Osteoblast (primary cell): ENCODE measurements at regions not wholly inside any gene's neighbourhood (a gene's known extent, or its start where the extent isn't known, plus 50 kb on each side); places are given as distances from the start of the nearest gene placed in this dataset.

ENCODE experiments used
- DNase-seq: peaks from one replicate; pipeline ENCODE4 v3.0.0; 2011; ENCODE audit warnings: low spot score, mixed read lengths; ENCODE audit not compliant: insufficient read length; ENCODE audit errors: missing footprints
- H2AFZ ChIP-seq: 2 replicates; pipeline ENCODE4 v1.6.0; 2011; ENCODE audit warnings: mild to moderate bottlenecking, low read length
- H3K27ac ChIP-seq: 2 replicates; pipeline ENCODE4 v1.5.1; 2011; ENCODE audit warnings: mild to moderate bottlenecking, low read depth, low read length, moderate library complexity
- H3K27me3 ChIP-seq: 2 replicates; pipeline ENCODE4 v1.6.0; 2012; ENCODE audit warnings: mild to moderate bottlenecking, control low read depth, inconsistent platforms, low read length, moderate library complexity; ENCODE audit not compliant: insufficient read depth
- H3K36me3 ChIP-seq: 2 replicates; pipeline ENCODE4 v1.5.1; 2011; ENCODE audit warnings: mild to moderate bottlenecking, low read length, control low read depth, moderate library complexity; ENCODE audit not compliant: insufficient read depth
- H3K4me1 ChIP-seq: 2 replicates; pipeline ENCODE4 v1.5.1; 2011; ENCODE audit warnings: mild to moderate bottlenecking, low read length, control low read depth, moderate library complexity; ENCODE audit not compliant: insufficient read depth
- H3K4me2 ChIP-seq: 2 replicates; pipeline ENCODE4 v1.6.0; 2011; ENCODE audit warnings: mild to moderate bottlenecking, low read length; ENCODE audit not compliant: insufficient read depth
- H3K4me3 ChIP-seq: fragments of 200-600 bp; sonication (generic); 3 replicates; pipeline ENCODE4 v1.5.1; 2012; ENCODE audit warnings: mild to moderate bottlenecking, low read length, inconsistent platforms; ENCODE audit not compliant: insufficient read depth
- H3K79me2 ChIP-seq: 2 replicates; pipeline ENCODE4 v1.6.0; 2012; ENCODE audit warnings: mild to moderate bottlenecking, low read length, control low read depth, inconsistent platforms; ENCODE audit not compliant: insufficient read depth
- H3K9me3 ChIP-seq: 2 replicates; pipeline ENCODE4 v1.5.1; 2011; ENCODE audit warnings: low read depth, low read length, control low read depth
- H4K20me1 ChIP-seq: 2 replicates; pipeline ENCODE4 v1.6.0; 2012; ENCODE audit warnings: mild to moderate bottlenecking, low read length, control low read depth; ENCODE audit not compliant: insufficient read depth
- TF ChIP-seq, protein P1 (sequence below): IDR thresholded peaks from 2 replicates; pipeline ENCODE4 v1.5.1; 2011; ENCODE audit warnings: mild to moderate bottlenecking, low read depth, low read length, moderate library complexity; ENCODE audit errors: extremely low read depth

DNA sequence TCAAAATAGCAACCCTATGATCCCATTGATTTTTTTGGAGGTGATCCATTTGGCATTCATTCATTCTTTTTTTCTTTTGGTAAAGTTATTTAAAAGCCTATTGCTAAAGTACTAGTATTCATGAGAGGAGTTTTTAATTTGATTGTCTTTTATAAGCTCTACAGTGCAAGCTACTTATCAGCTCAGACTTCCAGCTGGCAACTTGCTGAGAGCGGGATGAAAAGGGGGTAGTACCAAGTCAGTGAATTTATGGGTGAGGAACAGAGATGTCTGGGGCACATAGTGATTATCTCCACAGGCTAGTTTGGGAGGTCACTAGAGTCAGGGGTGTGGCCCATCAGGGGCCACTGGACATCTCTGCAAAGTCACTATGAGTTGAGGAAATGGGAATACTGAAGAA is 202.4 kb downstream of the PIK3C3 start:
- Histone ChIP-seq H3K79me2 (no peaks in the 10 kb centered on the region), H3K36me3 (no peaks in the 10 kb centered on the region), H3K9me3 (no peaks in the 10 kb centered on the region), H2AFZ (no peak overlapping the region), H3K27ac (no peak overlapping the region), H3K4me3 (no peak overlapping the region), H3K4me2 (no peak overlapping the region), H3K4me1 (no peaks in the 10 kb centered on the region), H3K27me3 (no peaks in the 10 kb centered on the region), H4K20me1 (no peaks in the 10 kb centered on the region)
- TF ChIP-seq, protein P1, sequence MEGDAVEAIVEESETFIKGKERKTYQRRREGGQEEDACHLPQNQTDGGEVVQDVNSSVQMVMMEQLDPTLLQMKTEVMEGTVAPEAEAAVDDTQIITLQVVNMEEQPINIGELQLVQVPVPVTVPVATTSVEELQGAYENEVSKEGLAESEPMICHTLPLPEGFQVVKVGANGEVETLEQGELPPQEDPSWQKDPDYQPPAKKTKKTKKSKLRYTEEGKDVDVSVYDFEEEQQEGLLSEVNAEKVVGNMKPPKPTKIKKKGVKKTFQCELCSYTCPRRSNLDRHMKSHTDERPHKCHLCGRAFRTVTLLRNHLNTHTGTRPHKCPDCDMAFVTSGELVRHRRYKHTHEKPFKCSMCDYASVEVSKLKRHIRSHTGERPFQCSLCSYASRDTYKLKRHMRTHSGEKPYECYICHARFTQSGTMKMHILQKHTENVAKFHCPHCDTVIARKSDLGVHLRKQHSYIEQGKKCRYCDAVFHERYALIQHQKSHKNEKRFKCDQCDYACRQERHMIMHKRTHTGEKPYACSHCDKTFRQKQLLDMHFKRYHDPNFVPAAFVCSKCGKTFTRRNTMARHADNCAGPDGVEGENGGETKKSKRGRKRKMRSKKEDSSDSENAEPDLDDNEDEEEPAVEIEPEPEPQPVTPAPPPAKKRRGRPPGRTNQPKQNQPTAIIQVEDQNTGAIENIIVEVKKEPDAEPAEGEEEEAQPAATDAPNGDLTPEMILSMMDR: no peak
- no peak for DNase-seq

- Histone ChIP-seq H3K27me3 (no peaks in the 10 kb centered on the region), H4K20me1 (no peaks in the 10 kb centered on the region), H3K4me2 (no peak overlapping the region), H2AFZ (no peak overlapping the region), H3K79me2 (no peaks in the 10 kb centered on the region), H3K4me1 (no peaks in the 10 kb centered on the region), H3K4me3 (no peak overlapping the region), H3K36me3 (no peaks in the 10 kb centered on the region), H3K27ac (no peak overlapping the region), H3K9me3 (no peaks in the 10 kb centered on the region)
- TF ChIP-seq, protein P1: no peak
- no peak for DNase-seq
Observed at GRCh38 chr18:42157878-42158277, 202.8 kb downstream of the PIK3C3 start.

DNA sequence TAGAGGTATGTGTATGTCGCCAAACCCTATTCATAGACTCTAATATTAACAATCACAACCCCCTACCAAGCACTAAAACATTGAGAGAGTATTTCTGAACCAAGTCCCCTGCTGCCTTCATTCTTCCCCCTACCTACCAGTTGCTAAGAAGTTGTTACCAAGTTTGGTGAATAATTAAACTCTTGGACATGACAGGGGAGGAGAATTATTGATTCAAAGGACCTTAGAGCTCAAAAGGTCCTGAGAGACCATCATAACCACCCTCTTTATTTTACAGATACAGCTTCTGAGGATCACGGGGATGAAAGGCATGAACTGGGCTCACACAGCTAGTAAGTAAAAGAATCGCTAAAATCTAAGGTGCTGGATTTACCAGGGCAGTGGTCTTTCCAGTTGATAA is 204.1 kb downstream of the PIK3C3 start:
- no peaks in the 10 kb centered on the region for H3K9me3 ChIP-seq
- H3K36me3 ChIP-seq: no peaks in the 10 kb centered on the region
- no peak overlapping the region for H3K4me2 ChIP-seq
- H3K27ac ChIP-seq: no peak overlapping the region
- H3K4me3 ChIP-seq: no peak overlapping the region
- H3K4me1 ChIP-seq: no peaks in the 10 kb centered on the region
- TF ChIP-seq, protein P1: no peak
- no peaks in the 10 kb centered on the region for H3K27me3 ChIP-seq
- DNase-seq: no peak
- no peaks in the 10 kb centered on the region for H4K20me1 ChIP-seq
- H3K79me2 ChIP-seq: no peaks in the 10 kb centered on the region
- H2AFZ ChIP-seq: no peak overlapping the region

- Histone ChIP-seq H3K4me1 (no peaks in the 10 kb centered on the region), H2AFZ (no peak overlapping the region), H3K4me2 (no peak overlapping the region), H3K4me3 (no peak overlapping the region), H3K79me2 (no peaks in the 10 kb centered on the region), H3K27me3 (no peaks in the 10 kb centered on the region), H3K9me3 (no peaks in the 10 kb centered on the region), H4K20me1 (no peaks in the 10 kb centered on the region), H3K36me3 (no peaks in the 10 kb centered on the region), H3K27ac (no peak overlapping the region)
- DNase-seq: no peak
- TF ChIP-seq, protein P1: no peak
Observed at GRCh38 chr18:42163321-42163720, 208.3 kb downstream of the PIK3C3 start.
